ENCODE measurements at regions not wholly inside any gene's neighbourhood (a gene's known extent, or its start where the extent isn't known, plus 50 kb on each side); places are given as distances from the start of the nearest gene placed in this dataset.

DNA sequence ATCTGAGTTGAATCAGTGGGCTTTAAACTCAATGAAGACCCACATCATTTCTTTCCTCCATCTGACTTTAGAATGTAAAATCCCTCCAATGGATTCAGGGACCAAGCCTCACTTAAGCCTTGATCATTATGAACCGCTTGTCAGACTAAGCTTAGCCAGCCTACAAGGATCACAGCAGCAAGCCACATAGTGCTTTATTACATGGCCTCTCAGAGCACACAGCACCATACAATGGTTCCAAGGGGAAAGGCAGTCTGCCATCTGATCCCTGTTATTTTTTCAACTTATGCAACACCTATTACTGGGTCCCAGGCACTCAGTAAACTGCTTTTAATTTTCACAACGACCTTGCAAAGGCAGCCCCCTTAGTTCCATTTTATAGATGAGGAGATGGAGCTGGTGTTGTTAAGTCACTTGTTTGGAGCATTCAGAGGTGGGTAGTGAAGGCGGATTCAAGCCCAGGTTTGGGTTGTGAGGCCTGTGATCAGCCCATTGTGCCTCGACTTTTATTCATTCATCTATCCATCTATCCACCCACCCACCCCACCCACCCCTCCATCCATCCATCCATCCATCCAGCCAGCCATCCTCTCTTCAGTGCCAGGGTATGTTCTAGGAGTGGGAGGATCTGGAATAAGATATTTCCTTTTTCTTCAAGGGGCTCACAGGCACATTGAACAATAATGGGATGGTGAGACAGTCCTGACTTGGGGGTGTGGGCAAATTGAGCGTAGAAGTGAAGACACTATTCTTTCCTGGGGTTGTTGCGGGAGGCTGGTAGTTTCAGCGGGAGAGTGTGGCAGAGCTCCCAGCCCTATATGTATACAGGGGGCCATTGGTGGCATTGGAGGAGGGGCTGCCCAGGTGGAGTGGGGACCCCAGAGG lies 141.2 kb downstream of the MYCN start:
- Mint-ChIP-seq H3K36me3 (ENCODE audit: unreplicated experiment) (no peaks in the 10 kb centered on the region), H3K9me3 (ENCODE audit: unreplicated experiment) (peaks cover 17% of the 10 kb centered on the region)
- TF ChIP-seq, protein P1, sequence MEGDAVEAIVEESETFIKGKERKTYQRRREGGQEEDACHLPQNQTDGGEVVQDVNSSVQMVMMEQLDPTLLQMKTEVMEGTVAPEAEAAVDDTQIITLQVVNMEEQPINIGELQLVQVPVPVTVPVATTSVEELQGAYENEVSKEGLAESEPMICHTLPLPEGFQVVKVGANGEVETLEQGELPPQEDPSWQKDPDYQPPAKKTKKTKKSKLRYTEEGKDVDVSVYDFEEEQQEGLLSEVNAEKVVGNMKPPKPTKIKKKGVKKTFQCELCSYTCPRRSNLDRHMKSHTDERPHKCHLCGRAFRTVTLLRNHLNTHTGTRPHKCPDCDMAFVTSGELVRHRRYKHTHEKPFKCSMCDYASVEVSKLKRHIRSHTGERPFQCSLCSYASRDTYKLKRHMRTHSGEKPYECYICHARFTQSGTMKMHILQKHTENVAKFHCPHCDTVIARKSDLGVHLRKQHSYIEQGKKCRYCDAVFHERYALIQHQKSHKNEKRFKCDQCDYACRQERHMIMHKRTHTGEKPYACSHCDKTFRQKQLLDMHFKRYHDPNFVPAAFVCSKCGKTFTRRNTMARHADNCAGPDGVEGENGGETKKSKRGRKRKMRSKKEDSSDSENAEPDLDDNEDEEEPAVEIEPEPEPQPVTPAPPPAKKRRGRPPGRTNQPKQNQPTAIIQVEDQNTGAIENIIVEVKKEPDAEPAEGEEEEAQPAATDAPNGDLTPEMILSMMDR (IDR thresholded peaks at IDR 0.05): no peak

DNA sequence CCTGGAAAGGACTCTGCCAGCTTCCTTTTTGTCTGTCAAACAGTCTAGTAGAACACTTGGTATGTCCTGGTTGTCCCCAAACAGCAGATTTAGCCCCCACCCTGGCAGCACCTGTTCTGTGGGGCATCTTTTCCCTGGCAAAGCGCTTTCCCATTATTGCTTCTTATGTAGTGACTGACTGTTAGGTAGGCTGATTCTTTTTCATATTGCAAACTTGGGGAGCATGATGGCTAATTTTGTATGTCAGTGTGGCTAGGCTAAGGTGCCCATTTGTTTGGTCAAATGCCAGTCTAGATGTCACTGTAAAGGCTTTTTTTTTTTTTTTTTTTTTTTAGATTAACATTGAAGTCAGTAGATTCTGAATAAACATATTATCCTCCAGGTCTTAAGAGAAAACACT lies 140.2 kb downstream of the MYCN start:
- H3K4me1 Mint-ChIP-seq (ENCODE audit: unreplicated experiment): no peaks in the 10 kb centered on the region
- TF ChIP-seq, protein P1 (IDR thresholded peaks at IDR 0.05): no peak
- H3K4me3 Mint-ChIP-seq (ENCODE audit: unreplicated experiment): no peak overlapping the region
- no peaks in the 10 kb centered on the region for H3K27me3 Mint-ChIP-seq (ENCODE audit: unreplicated experiment)
- peaks cover 17% of the 10 kb centered on the region for H3K9me3 Mint-ChIP-seq (ENCODE audit: unreplicated experiment)
- no peaks in the 10 kb centered on the region for H3K36me3 Mint-ChIP-seq (ENCODE audit: unreplicated experiment)
- no peak for DNase-seq (ENCODE audit: extremely low spot score, unreplicated experiment)
- no peak overlapping the region for H3K27ac Mint-ChIP-seq (ENCODE audit: unreplicated experiment)

More for the DNA sequence above, 141.2 kb downstream of the MYCN start:
- DNase-seq (ENCODE audit: extremely low spot score, unreplicated experiment): no peak
- no peak overlapping the region for H3K27ac Mint-ChIP-seq (ENCODE audit: unreplicated experiment)
- H3K4me1 Mint-ChIP-seq (ENCODE audit: unreplicated experiment): no peaks in the 10 kb centered on the region
- no peaks in the 10 kb centered on the region for H3K27me3 Mint-ChIP-seq (ENCODE audit: unreplicated experiment)
- no peak overlapping the region for H3K4me3 Mint-ChIP-seq (ENCODE audit: unreplicated experiment)

DNA sequence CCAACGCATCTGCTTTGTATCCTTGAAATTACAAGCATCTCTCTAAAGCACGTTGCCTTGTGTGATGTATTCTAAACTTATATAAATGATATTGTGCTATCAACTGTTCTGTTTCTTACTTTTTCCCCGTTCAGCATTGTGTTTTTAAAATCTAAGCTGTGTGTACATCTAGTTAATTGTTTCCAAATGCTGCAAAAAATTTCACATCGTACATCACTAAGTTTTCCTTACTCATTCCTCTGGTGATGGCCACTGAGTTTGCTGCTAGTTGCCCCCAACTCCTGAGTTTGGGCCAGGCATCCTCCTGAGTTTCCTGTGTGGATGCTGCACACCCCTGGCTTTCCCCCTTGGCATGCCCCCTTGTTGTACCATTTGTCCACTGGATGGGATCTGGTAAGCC lies 139.7 kb downstream of the MYCN start:
- H3K27me3 Mint-ChIP-seq (ENCODE audit: unreplicated experiment): no peaks in the 10 kb centered on the region
- no peaks in the 10 kb centered on the region for H3K4me1 Mint-ChIP-seq (ENCODE audit: unreplicated experiment)
- TF ChIP-seq, protein P1 (IDR thresholded peaks at IDR 0.05): no peak
- no peak overlapping the region for H3K4me3 Mint-ChIP-seq (ENCODE audit: unreplicated experiment)
- no peak overlapping the region for H3K27ac Mint-ChIP-seq (ENCODE audit: unreplicated experiment)
- H3K36me3 Mint-ChIP-seq (ENCODE audit: unreplicated experiment): no peaks in the 10 kb centered on the region
- peaks cover 17% of the 10 kb centered on the region for H3K9me3 Mint-ChIP-seq (ENCODE audit: unreplicated experiment)
- DNase-seq (ENCODE audit: extremely low spot score, unreplicated experiment): no peak

DNA sequence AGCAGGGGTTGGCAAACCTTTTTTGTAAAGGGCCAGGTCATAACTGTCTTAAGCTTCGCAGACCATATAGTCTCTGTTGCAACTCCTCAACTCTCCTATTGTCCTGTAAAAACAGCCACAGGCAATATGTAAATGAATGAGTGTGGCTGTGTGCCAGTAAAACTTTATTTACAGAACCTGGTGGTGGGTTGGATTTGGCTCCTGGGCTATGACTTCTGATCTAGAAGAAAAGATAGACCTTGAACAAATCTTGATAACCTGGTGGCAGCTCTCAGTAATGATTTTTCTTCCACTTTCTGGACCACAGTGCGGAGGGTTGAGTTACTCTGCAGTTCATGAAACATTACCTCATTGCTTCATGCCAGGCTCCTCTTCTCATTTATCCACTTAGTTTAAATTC lies 139.3 kb downstream of the MYCN start:
- Mint-ChIP-seq H3K4me1 (ENCODE audit: unreplicated experiment) (no peaks in the 10 kb centered on the region), H3K27ac (ENCODE audit: unreplicated experiment) (no peak overlapping the region)

DNA sequence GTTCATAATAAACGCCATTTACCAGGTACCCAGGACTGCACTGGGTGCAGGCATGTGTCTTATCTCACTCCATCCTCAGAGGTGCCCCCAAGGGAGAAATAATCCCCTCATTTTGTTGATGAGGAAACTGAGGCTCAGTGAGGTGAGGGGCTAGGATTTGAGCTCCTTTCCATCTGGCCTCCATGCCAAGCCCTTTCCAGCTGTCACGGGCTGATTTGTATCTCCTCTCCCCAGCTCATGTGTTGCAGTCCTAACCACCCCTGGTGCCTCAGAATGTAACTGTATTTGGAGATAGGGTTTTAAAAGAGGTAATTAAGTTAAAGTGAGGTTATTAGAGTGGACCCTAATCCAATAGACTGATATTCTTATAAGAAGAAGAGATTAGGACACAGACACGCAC lies 137.3 kb downstream of the MYCN start:
- no peak for DNase-seq (ENCODE audit: extremely low spot score, unreplicated experiment)
- TF ChIP-seq, protein P1 (IDR thresholded peaks at IDR 0.05): no peak
- no peaks in the 10 kb centered on the region for H3K27me3 Mint-ChIP-seq (ENCODE audit: unreplicated experiment)
- H3K9me3 Mint-ChIP-seq (ENCODE audit: unreplicated experiment): peaks cover 12% of the 10 kb centered on the region
- no peaks in the 10 kb centered on the region for H3K36me3 Mint-ChIP-seq (ENCODE audit: unreplicated experiment)
- no peak overlapping the region for H3K27ac Mint-ChIP-seq (ENCODE audit: unreplicated experiment)
- H3K4me3 Mint-ChIP-seq (ENCODE audit: unreplicated experiment): no peak overlapping the region
- H3K4me1 Mint-ChIP-seq (ENCODE audit: unreplicated experiment): no peaks in the 10 kb centered on the region

More for the DNA sequence above, 139.3 kb downstream of the MYCN start:
- H3K9me3 Mint-ChIP-seq (ENCODE audit: unreplicated experiment): peaks cover 17% of the 10 kb centered on the region
- TF ChIP-seq, protein P1 (IDR thresholded peaks at IDR 0.05): no peak
- H3K36me3 Mint-ChIP-seq (ENCODE audit: unreplicated experiment): no peaks in the 10 kb centered on the region
- no peak overlapping the region for H3K4me3 Mint-ChIP-seq (ENCODE audit: unreplicated experiment)
- no peaks in the 10 kb centered on the region for H3K27me3 Mint-ChIP-seq (ENCODE audit: unreplicated experiment)
- DNase-seq (ENCODE audit: extremely low spot score, unreplicated experiment): no peak

Measured in osteocyte (in vitro differentiated cells).